ENCODE measurements at regions not wholly inside any gene's neighbourhood (a gene's known extent, or its start where the extent isn't known, plus 50 kb on each side); places are given as distances from the start of the nearest gene placed in this dataset.

- TF ChIP-seq CTCF (conservative IDR thresholded peaks at IDR 0.05; ENCODE audit: low read depth, low read length), result no peak
- TF ChIP-seq FOS (IDR thresholded peaks at IDR 0.05; ENCODE audit: low read depth, low read length), result no peak
- TF ChIP-seq RAD21 (IDR thresholded peaks at IDR 0.05; ENCODE audit: low read length), result no peak
- TF ChIP-seq MXI1 (IDR thresholded peaks at IDR 0.05; ENCODE audit: borderline replicate concordance, low read depth, low read length), result no peak
- no peak for TF ChIP-seq NFE2L2 (IDR thresholded peaks at IDR 0.05; ENCODE audit: low read depth, low read length)
- TF ChIP-seq USF2 (IDR thresholded peaks at IDR 0.05; ENCODE audit: low read depth, low read length), result no peak
- TF ChIP-seq POLR2A (IDR thresholded peaks at IDR 0.05; ENCODE audit: low read depth, low read length), result no peak
- no peak for TF ChIP-seq RFX5 (IDR thresholded peaks at IDR 0.05; ENCODE audit: low read depth, low read length)
- no peak for TF ChIP-seq CEBPB (IDR thresholded peaks at IDR 0.05; ENCODE audit: low read depth, low read length)
These were observed 60.3 kb upstream of the SYT1 start for GRCh38 chr12:78804262-78804661.
